Tibial artery (tissue), 4 donors: ENCODE measurements at regions not wholly inside any gene's neighbourhood (a gene's known extent, or its start where the extent isn't known, plus 50 kb on each side); places are given as distances from the start of the nearest gene placed in this dataset.
A peak's percentile ranks its signal among the peaks of the same experiment; 100 is the strongest.
"Not testable (repeated sequence)": the region's sequence is repeated elsewhere in the genome, so short reads cannot be mapped to it uniquely, and the experiment has no call there.

Experiments
- DNase-seq, 2 donors: peaks; one replicate each; pipeline ENCODE4 v3.0.0-alpha.2; 2019
- H3K27ac ChIP-seq, 2 donors: fragments of 200-600 bp; sonication (generic) in 1 of 2; 1 replicate in 1 of 2; 2 replicates in 1 of 2; pipeline ENCODE4 v1.5.1; 2018 to 2019; ENCODE audit warnings: mild to moderate bottlenecking in 1 of 2
- H3K27me3 ChIP-seq, 2 donors: fragments of 200-600 bp; sonication (generic) in 1 of 2; one replicate each; pipeline versions ENCODE4 v1.5.1 to v1.6.0; 2016 to 2019
- H3K36me3 ChIP-seq, 3 donors: fragments of 200-600 bp; sonication (generic) in 2 of 3; one replicate each; pipeline ENCODE4 v1.5.1; 2016 to 2019; ENCODE audit warnings: mild to moderate bottlenecking in 2 of 3
- H3K4me1 ChIP-seq, 4 donors: fragments of 200-600 bp; sonication (generic) in 2 of 4; 1 replicate in 3 of 4; 2 replicates in 1 of 4; pipeline ENCODE4 v1.5.1; 2016 to 2019
- H3K4me3 ChIP-seq, 2 donors: fragments of 200-600 bp; sonication (generic) in 1 of 2; 1 replicate in 1 of 2; 2 replicates in 1 of 2; pipeline ENCODE4 v1.5.1; 2018 to 2019; ENCODE audit warnings: mild to moderate bottlenecking in 2 of 2
- H3K9me3 ChIP-seq, 3 donors: fragments of 200-600 bp; sonication (generic) in 1 of 3; one replicate each; pipeline ENCODE4 v1.5.1; 2016 to 2019
- CTCF ChIP-seq, 2 experiments: fragments of 200-600 bp in 1 of 2; fragments of 450-650 bp in 1 of 2; IDR thresholded peaks; one replicate each; pipeline ENCODE4 v1.5.1; 2017 to 2019; ENCODE audit warnings: antibody characterized with exemption in 2 of 2, mild to moderate bottlenecking in 1 of 2, moderate library complexity in 1 of 2
- intact Hi-C: fragments of 100-400 bp; cut with DNase I; formaldehyde crosslinking; loops from one replicate; pipeline ENCODE4 v1.15.0; 2023; ENCODE audit warnings: low total_unique reads

- intact Hi-C loops: no loop called here
- no peak for TF ChIP-seq CTCF (IDR thresholded peaks at IDR 0.05)
- H3K27me3 ChIP-seq: no peaks in the 10 kb centered on the region
- no peaks in the 10 kb centered on the region for H3K4me1 ChIP-seq
- peak in 1 of 2 donors; percentile 59 for DNase-seq
- no peaks in the 10 kb centered on the region for H3K36me3 ChIP-seq
- H3K27ac ChIP-seq: no peak overlapping the region
- H3K4me3 ChIP-seq: no peak overlapping the region
- H3K9me3 ChIP-seq: peaks cover 0 to 26% (median 0%) of the 10 kb centered on the region in 3 donors
These were observed 2425.1 kb upstream of the PCDH20 start for GRCh38 chr13:63840551-63841421.

GRCh38 chr13:63838366-63839110 lies 2422.9 kb upstream of the PCDH20 start:
- no peak for TF ChIP-seq CTCF (IDR thresholded peaks at IDR 0.05)
- H3K9me3 ChIP-seq: peaks cover 0 to 18% (median 0%) of the 10 kb centered on the region in 3 donors
- no peaks in the 10 kb centered on the region for H3K4me1 ChIP-seq
- no peaks in the 10 kb centered on the region for H3K36me3 ChIP-seq
- H3K27ac ChIP-seq: no peak overlapping the region
- no peak overlapping the region for H3K4me3 ChIP-seq
- H3K27me3 ChIP-seq: no peaks in the 10 kb centered on the region
- intact Hi-C loops: no loop called here
- DNase-seq: peak in 1 of 2 donors; percentile 42

GRCh38 chr13:63837701-63838100 lies 2422.1 kb upstream of the PCDH20 start:
- H3K27me3 ChIP-seq, H3K27ac ChIP-seq, intact Hi-C loops, H3K4me1 ChIP-seq, H3K36me3 ChIP-seq, H3K4me3 ChIP-seq: not testable (repeated sequence)
- peaks cover 0 to 18% (median 0%) of the 10 kb centered on the region in 3 donors for H3K9me3 ChIP-seq
- DNase-seq: peak in 1 of 2 donors; percentile 27

- H3K36me3 ChIP-seq, H3K27me3 ChIP-seq, H3K4me1 ChIP-seq, DNase-seq, H3K27ac ChIP-seq, H3K9me3 ChIP-seq, H3K4me3 ChIP-seq, intact Hi-C loops: not testable (repeated sequence)
These were observed 2414.0 kb upstream of the PCDH20 start for GRCh38 chr13:63829609-63830008.

- DNase-seq, H3K4me1 ChIP-seq, H3K36me3 ChIP-seq, H3K4me3 ChIP-seq, H3K27ac ChIP-seq, H3K27me3 ChIP-seq, H3K9me3 ChIP-seq, intact Hi-C loops: not testable (repeated sequence)
These were observed 2406.1 kb upstream of the PCDH20 start for GRCh38 chr13:63821785-63822184.

- H3K4me3 ChIP-seq, H3K9me3 ChIP-seq, H3K36me3 ChIP-seq, intact Hi-C loops, H3K27ac ChIP-seq, DNase-seq, H3K4me1 ChIP-seq, H3K27me3 ChIP-seq: not testable (repeated sequence)
These were observed 2395.9 kb upstream of the PCDH20 start for GRCh38 chr13:63811428-63812004.

GRCh38 chr13:63791134-63791533 lies 2375.5 kb upstream of the PCDH20 start:
- H3K27ac ChIP-seq, intact Hi-C loops, DNase-seq, H3K36me3 ChIP-seq, H3K27me3 ChIP-seq, H3K4me1 ChIP-seq, H3K4me3 ChIP-seq, H3K9me3 ChIP-seq: not testable (repeated sequence)

- H3K4me1 ChIP-seq: no peaks in the 10 kb centered on the region
- no peaks in the 10 kb centered on the region for H3K36me3 ChIP-seq
- intact Hi-C loops: no loop called here
- H3K9me3 ChIP-seq: no peaks in the 10 kb centered on the region
- TF ChIP-seq CTCF (IDR thresholded peaks at IDR 0.05): no peak
- H3K27me3 ChIP-seq: no peaks in the 10 kb centered on the region
- no peak overlapping the region for H3K27ac ChIP-seq
- no peak overlapping the region for H3K4me3 ChIP-seq
- no peak for DNase-seq
These were observed 2358.5 kb upstream of the PCDH20 start for GRCh38 chr13:63774133-63774532.
